ENCODE measurements at regions not wholly inside any gene's neighbourhood (a gene's known extent, or its start where the extent isn't known, plus 50 kb on each side); places are given as distances from the start of the nearest gene placed in this dataset.
A peak's percentile ranks its signal among the peaks of the same experiment; 100 is the strongest.

- no peak for DNase-seq (ENCODE audit: low spot score)
- H3K27ac ChIP-seq = no peak overlapping the region
- TF ChIP-seq, protein P1, sequence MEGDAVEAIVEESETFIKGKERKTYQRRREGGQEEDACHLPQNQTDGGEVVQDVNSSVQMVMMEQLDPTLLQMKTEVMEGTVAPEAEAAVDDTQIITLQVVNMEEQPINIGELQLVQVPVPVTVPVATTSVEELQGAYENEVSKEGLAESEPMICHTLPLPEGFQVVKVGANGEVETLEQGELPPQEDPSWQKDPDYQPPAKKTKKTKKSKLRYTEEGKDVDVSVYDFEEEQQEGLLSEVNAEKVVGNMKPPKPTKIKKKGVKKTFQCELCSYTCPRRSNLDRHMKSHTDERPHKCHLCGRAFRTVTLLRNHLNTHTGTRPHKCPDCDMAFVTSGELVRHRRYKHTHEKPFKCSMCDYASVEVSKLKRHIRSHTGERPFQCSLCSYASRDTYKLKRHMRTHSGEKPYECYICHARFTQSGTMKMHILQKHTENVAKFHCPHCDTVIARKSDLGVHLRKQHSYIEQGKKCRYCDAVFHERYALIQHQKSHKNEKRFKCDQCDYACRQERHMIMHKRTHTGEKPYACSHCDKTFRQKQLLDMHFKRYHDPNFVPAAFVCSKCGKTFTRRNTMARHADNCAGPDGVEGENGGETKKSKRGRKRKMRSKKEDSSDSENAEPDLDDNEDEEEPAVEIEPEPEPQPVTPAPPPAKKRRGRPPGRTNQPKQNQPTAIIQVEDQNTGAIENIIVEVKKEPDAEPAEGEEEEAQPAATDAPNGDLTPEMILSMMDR (IDR thresholded peaks at IDR 0.05) = no peak
- H3K4me3 ChIP-seq = no peak overlapping the region
Observed at GRCh38 chr6:154920495-154921200, 74.5 kb upstream of the TIAM2 start.

GRCh38 chr6:154921482-154921881 is 73.6 kb upstream of the TIAM2 start:
- DNase-seq (ENCODE audit: low spot score) = no peak
- TF ChIP-seq, protein P1 (IDR thresholded peaks at IDR 0.05) = no peak
- Histone ChIP-seq H3K4me3 (no peak overlapping the region), H3K27ac (no peak overlapping the region)

DNA sequence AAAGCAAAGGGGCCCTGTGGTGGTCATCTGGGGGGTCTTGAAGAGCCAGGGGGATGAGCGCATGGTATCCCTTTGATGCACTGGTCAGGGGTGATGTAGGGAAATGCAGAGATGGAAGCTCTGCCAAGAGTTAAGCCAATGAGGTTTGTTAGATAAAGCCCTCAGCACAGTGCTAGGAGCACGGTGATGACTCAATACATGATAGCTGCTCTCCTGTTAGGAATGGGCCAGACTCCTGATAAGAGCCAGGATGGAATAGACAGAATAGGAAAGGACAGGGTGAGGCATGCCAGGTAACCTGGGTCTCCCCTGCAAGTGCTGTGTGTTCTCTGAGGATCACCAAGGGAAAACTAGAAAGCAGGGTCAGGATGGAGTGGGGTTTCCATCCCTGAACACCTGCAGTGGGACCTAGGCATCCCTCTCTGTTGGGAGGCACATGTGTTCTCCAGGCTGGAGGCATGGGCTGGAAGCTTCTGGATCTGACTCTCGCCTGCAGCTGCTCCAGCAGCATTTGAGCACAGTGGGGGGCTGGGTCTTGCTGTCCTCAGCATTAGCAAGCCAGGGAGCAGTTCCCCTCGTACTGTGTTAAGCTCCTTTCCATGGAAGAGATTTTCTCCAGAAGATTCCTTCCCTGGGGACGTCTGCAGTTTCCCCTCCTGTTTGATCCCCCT is 71.8 kb upstream of the TIAM2 start:
- H3K27ac ChIP-seq = no peak overlapping the region
- H3K4me3 ChIP-seq = no peak overlapping the region
- TF ChIP-seq, protein P1 (IDR thresholded peaks at IDR 0.05) = no peak
- no peak for DNase-seq (ENCODE audit: low spot score)

- Histone ChIP-seq H3K4me3 (no peak overlapping the region), H3K27ac (no peak overlapping the region)
- no peak for DNase-seq (ENCODE audit: low spot score)
- TF ChIP-seq, protein P1 (IDR thresholded peaks at IDR 0.05) = no peak
Observed at GRCh38 chr6:154925130-154925529, 70.0 kb upstream of the TIAM2 start.

DNA sequence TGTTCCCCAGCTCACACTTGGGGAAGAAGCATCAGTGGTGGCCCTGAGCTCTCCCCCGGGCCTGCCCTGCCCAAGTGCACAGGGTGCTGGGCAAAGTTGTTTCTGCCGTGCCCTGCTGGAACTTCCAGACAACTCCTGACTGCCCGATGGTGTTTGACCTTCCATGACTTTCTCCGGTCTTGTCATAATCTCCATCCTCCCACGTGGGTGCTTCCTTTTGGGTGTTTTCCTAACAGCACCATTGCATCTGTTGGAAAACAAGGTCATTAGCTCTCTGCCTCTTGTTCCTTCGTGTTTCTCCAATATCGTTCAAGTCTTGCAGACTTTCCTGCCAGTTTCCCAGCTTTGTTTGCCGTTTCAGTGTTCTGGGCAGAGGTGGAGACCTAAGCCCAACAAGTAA is 68.7 kb upstream of the TIAM2 start:
- no peak overlapping the region for H3K27ac ChIP-seq
- no peak for DNase-seq (ENCODE audit: low spot score)
- H3K4me3 ChIP-seq = no peak overlapping the region
- TF ChIP-seq, protein P1 (IDR thresholded peaks at IDR 0.05) = no peak

GRCh38 chr6:154928325-154928922 is 66.7 kb upstream of the TIAM2 start:
- no peak overlapping the region for H3K4me3 ChIP-seq
- TF ChIP-seq, protein P1 (IDR thresholded peaks at IDR 0.05) = peak; percentile 48
- DNase-seq (ENCODE audit: low spot score) = no peak
- no peak overlapping the region for H3K27ac ChIP-seq

Measured in coronary artery (tissue), 2 donors.